LNCAP (cell line): ENCODE measurements at regions not wholly inside any gene's neighbourhood (a gene's known extent, or its start where the extent isn't known, plus 50 kb on each side); places are given as distances from the start of the nearest gene placed in this dataset.

ENCODE experiments used
- CTCF ChIP-seq: fragments of 450-650 bp; IDR thresholded peaks from 2 replicates; pipeline ENCODE4 v1.5.1; 2017; ENCODE audit warnings: mild to moderate bottlenecking

DNA sequence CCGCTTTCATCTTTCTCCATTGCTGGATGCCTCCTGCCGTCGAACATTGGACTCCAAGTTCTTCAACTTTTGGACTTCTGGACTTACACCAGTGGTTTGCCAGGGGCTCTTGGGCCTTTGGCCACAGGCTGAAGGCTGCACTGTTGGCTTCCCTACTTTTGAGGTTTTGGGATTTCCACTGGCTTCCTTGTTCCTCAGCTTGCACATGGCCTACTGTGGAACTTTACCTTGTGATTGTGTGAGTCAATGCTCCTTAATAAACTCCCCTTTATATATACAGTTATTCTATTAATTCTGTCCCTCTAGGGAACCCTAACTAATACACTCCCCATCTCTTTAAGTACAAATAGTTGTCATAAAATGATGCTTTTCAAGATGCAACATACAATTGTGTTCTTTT lies 595.3 kb downstream of the ARAP2 start:
- no peak for TF ChIP-seq CTCF

GRCh38 chr4:35649778-35650177 lies 594.5 kb downstream of the ARAP2 start:
- no peak for TF ChIP-seq CTCF

DNA sequence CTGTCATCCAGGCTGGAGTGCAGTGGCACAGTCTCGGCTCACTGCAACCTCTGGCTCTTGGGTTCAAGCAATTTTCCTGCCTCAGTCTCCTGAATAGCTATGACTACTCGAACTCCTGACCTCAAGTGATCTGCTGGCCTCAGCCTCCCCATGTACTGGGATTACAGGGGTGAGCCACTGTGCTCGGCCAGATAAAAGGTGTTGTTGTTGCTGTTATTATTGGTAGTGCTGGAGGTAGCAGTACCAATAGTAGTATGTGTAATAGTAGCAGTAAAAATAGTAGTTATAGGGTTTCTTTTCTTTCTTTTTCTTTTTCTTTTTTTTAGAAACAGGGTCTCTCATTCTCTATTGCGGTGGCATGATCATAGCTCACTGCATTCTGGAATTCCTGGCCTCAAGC lies 592.1 kb downstream of the ARAP2 start:
- no peak for TF ChIP-seq CTCF

DNA sequence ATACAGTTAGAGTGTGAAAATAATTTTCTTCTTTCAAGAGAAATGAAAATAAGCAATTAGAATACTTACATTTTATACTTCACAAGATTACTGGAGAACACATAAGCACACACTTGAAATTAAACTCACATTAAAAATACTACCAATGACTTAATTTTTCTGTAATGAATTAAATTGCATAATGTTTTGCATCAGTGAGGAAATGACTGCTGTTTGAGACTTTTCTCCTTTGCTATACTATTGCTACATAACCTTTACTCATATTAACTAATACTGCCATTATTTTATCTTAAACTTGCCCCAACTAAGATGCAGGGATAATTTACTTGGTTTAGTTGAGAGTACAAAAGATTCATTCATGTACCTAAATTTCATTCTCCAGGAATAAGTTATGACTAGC lies 590.9 kb downstream of the ARAP2 start:
- no peak for TF ChIP-seq CTCF

DNA sequence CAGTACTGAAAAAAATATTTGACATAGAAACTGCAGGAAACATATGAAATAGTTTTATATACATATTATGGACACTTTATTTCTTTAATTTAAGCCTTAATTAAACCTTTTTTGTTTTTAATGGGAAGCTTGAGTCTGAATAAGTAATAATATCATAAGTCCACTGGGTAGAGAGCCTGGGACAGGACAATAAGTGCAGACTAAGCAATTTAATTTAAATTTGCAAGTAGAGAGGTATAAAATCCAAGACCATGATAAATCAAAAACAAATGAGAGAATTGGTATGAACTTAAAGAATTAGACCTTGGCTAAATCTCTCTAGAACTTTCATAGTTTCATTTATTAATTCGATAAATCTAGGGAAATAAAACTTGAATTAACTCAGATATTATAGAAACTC lies 571.2 kb downstream of the ARAP2 start:
- TF ChIP-seq CTCF: no peak

- no peak for TF ChIP-seq CTCF
Observed at GRCh38 chr4:35684755-35685154, 559.6 kb downstream of the ARAP2 start.

GRCh38 chr4:35689870-35690269 lies 554.4 kb downstream of the ARAP2 start:
- TF ChIP-seq CTCF: no peak

- no peak for TF ChIP-seq CTCF
Observed at GRCh38 chr4:35690271-35690670, 554.0 kb downstream of the ARAP2 start.
